ENCODE measurements at regions not wholly inside any gene's neighbourhood (a gene's known extent, or its start where the extent isn't known, plus 50 kb on each side); places are given as distances from the start of the nearest gene placed in this dataset.
A peak's percentile ranks its signal among the peaks of the same experiment; 100 is the strongest.

GRCh38 chr7:22598318-22598920, 98.4 kb upstream of the STEAP1B start:
- Histone ChIP-seq H3K9me3 (ENCODE audit: insufficient read depth, low read depth) (no peaks in the 10 kb centered on the region), H2AFZ (no peak overlapping the region), H3K27ac (peak overlapping the region; percentile 47), H3F3A (ENCODE audit: insufficient read depth, low read depth) (peaks cover 16% of the 10 kb centered on the region), H3K27me3 (ENCODE audit: insufficient read depth, low read depth) (no peaks in the 10 kb centered on the region), H3K4me1 (replicated peaks; ENCODE audit: insufficient read depth) (peaks cover 24% of the 10 kb centered on the region), H3K4me2 (no peak overlapping the region), H3K4me3 (no peak overlapping the region), H3K36me3 (ENCODE audit: low read depth) (no peaks in the 10 kb centered on the region), H3K79me2 (ENCODE audit: low read depth) (no peaks in the 10 kb centered on the region), H4K20me1 (ENCODE audit: insufficient read depth) (no peaks in the 10 kb centered on the region), H3K9me2 (ENCODE audit: insufficient read depth) (no peaks in the 10 kb centered on the region)
- no peak for DNase-seq
- ChIA-PET POLR2A (ENCODE audit: unreplicated experiment) (no interaction called here), CTCF (no interaction called here)
- no TSS peak for BruUV-seq (replicated peaks)
- intact Hi-C loops (cut with micrococcal nuclease; ENCODE audit: unreplicated experiment) = no loop called here
- TF ChIP-seq CTCF (conservative IDR thresholded peaks at IDR 0.05) = no peak
- no peak for TF ChIP-seq EZH2 (IDR thresholded peaks at IDR 0.05; ENCODE audit: low read depth)

DNA sequence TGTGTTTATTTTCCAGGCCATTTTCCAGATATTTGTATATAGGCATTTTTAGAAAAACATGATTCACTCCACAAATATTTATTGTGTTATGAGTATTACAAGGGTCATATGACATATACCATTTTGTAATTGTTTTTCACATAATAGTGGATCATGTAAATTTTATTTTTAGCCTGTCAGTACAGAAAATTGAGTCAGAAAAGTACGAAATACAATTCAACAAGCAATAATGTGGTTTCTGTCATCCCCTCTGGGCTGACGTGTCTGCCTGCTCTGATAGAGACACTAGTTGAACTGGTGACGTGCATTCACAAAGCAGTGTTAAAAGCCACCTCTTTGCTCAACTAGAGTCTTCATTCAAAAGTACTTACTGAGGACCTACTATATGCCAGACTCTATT, 97.9 kb upstream of the STEAP1B start:
- POLR2A ChIA-PET (ENCODE audit: unreplicated experiment) = interaction anchor here (0.7 kb wide), 1 partner anchor 163 kb away, joined by 10 read pairs; no protein-coding TSS in a partner anchor
- H3K4me2 ChIP-seq = no peak overlapping the region
- peak in 1 of 2 experiments; percentile 60 for DNase-seq

DNA sequence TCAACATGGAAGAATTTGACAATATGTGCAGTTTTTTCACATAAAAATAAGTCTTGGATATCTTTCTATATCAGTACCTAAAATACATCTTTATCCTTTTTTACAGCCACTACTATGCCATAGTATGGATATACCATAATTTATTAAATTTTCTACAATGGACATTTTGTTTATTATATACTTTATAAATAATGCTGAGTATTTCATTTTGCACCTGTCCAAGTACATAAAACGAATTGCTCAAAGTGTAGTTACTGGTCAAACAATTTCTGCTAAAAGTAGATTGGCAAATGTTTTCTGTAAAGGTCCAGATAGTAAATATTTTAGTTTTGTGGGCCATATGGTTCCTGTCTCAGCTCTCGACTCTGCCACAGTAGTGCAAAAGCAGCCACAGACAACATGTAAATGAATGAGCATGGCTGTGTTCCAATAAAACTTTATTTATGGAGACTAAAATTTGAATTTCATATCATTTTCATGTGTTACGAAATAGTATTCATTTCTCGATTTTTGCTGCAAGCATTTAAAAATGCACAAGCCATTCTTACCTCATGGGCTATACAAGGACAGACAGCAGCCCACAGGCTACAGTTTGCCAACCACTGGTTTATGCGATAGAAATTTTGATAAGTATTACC, 96.9 kb upstream of the STEAP1B start:
- Histone ChIP-seq H3K27me3 (ENCODE audit: insufficient read depth, low read depth) (no peaks in the 10 kb centered on the region), H3F3A (ENCODE audit: insufficient read depth, low read depth) (peaks cover 18% of the 10 kb centered on the region), H3K79me2 (ENCODE audit: low read depth) (no peaks in the 10 kb centered on the region), H3K27ac (no peak overlapping the region), H4K20me1 (ENCODE audit: insufficient read depth) (no peaks in the 10 kb centered on the region), H3K4me2 (no peak overlapping the region), H3K9me3 (ENCODE audit: insufficient read depth, low read depth) (no peaks in the 10 kb centered on the region), H3K9me2 (ENCODE audit: insufficient read depth) (no peaks in the 10 kb centered on the region), H3K4me1 (replicated peaks; ENCODE audit: insufficient read depth) (peaks cover 25% of the 10 kb centered on the region), H3K4me3 (no peak overlapping the region), H2AFZ (no peak overlapping the region), H3K36me3 (ENCODE audit: low read depth) (no peaks in the 10 kb centered on the region)
- BruUV-seq (replicated peaks) = no TSS peak
- TF ChIP-seq CTCF (conservative IDR thresholded peaks at IDR 0.05) (no peak), EZH2 (IDR thresholded peaks at IDR 0.05; ENCODE audit: low read depth) (no peak)
- CTCF ChIA-PET = no interaction called here
- POLR2A ChIA-PET (ENCODE audit: unreplicated experiment) = interaction anchor here (0.7 kb wide), 1 partner anchor 164 kb away, joined by 10 read pairs; no protein-coding TSS in a partner anchor
- no peak for DNase-seq
- intact Hi-C loops (cut with micrococcal nuclease; ENCODE audit: unreplicated experiment) = no loop called here

More for the DNA sequence above, 97.9 kb upstream of the STEAP1B start:
- CTCF ChIA-PET = no interaction called here
- Histone ChIP-seq H3K4me3 (no peak overlapping the region), H3K9me3 (ENCODE audit: insufficient read depth, low read depth) (no peaks in the 10 kb centered on the region), H3K79me2 (ENCODE audit: low read depth) (no peaks in the 10 kb centered on the region), H3K4me1 (replicated peaks; ENCODE audit: insufficient read depth) (peaks cover 25% of the 10 kb centered on the region), H3K27ac (peak overlapping the region; percentile 47), H3K36me3 (ENCODE audit: low read depth) (no peaks in the 10 kb centered on the region), H3K27me3 (ENCODE audit: insufficient read depth, low read depth) (no peaks in the 10 kb centered on the region), H4K20me1 (ENCODE audit: insufficient read depth) (no peaks in the 10 kb centered on the region), H3F3A (ENCODE audit: insufficient read depth, low read depth) (peaks cover 18% of the 10 kb centered on the region), H3K9me2 (ENCODE audit: insufficient read depth) (no peaks in the 10 kb centered on the region), H2AFZ (no peak overlapping the region)
- TF ChIP-seq CTCF (conservative IDR thresholded peaks at IDR 0.05) (no peak), EZH2 (IDR thresholded peaks at IDR 0.05; ENCODE audit: low read depth) (no peak)
- intact Hi-C loops (cut with micrococcal nuclease; ENCODE audit: unreplicated experiment) = no loop called here
- no TSS peak for BruUV-seq (replicated peaks)
